MM.1S (cell line): ENCODE measurements at regions not wholly inside any gene's neighbourhood (a gene's known extent, or its start where the extent isn't known, plus 50 kb on each side); places are given as distances from the start of the nearest gene placed in this dataset.
A peak's percentile ranks its signal among the peaks of the same experiment; 100 is the strongest.

ENCODE experiments used
- DNase-seq: peaks from one replicate; pipeline ENCODE4 v3.0.0-alpha.2; 2015
- H2AFZ ChIP-seq: fragments of 300-600 bp; sonication (generic); 2 replicates; pipeline ENCODE4 v1.6.0; 2016; ENCODE audit warnings: antibody characterized with exemption, low read length
- H3F3A ChIP-seq: fragments of 300-600 bp; sonication (generic); 2 replicates; pipeline ENCODE4 v1.6.1; 2016; ENCODE audit warnings: mild to moderate bottlenecking, antibody characterized with exemption, low read length, moderate library complexity, mixed read lengths; ENCODE audit not compliant: insufficient read depth
- H3K27ac ChIP-seq: fragments of 300-600 bp; sonication (generic); 2 replicates; pipeline ENCODE4 v1.5.1; 2016; ENCODE audit warnings: mild to moderate bottlenecking, low read length
- H3K27me3 ChIP-seq: fragments of 300-600 bp; sonication (generic); replicated peaks from 2 replicates; pipeline ENCODE4 v1.6.0; 2016; ENCODE audit warnings: low read length; ENCODE audit not compliant: insufficient read depth
- H3K36me3 ChIP-seq: fragments of 300-600 bp; sonication (generic); replicated peaks from 2 replicates; pipeline ENCODE4 v1.6.1; 2016; ENCODE audit warnings: mild to moderate bottlenecking, low read length, mixed read lengths; ENCODE audit not compliant: insufficient read depth
- H3K4me1 ChIP-seq: fragments of 300-600 bp; sonication (generic); 2 replicates; pipeline ENCODE4 v1.6.1; 2016; ENCODE audit warnings: low read length, mixed read lengths
- H3K4me2 ChIP-seq: fragments of 300-600 bp; sonication (generic); 2 replicates; pipeline ENCODE4 v1.6.0; 2016; ENCODE audit warnings: low read depth, low read length
- H3K4me3 ChIP-seq: fragments of 300-600 bp; sonication (generic); 2 replicates; pipeline ENCODE4 v1.5.1; 2016; ENCODE audit warnings: low read length, mixed read lengths
- H3K79me2 ChIP-seq: fragments of 300-600 bp; sonication (generic); 2 replicates; pipeline ENCODE4 v1.6.1; 2016; ENCODE audit warnings: mixed run types, low read length, mixed read lengths
- H3K9ac ChIP-seq: fragments of 300-600 bp; sonication (generic); 2 replicates; pipeline ENCODE4 v1.6.1; 2016; ENCODE audit warnings: low read length, mixed read lengths
- H3K9me2 ChIP-seq: fragments of 300-600 bp; sonication (generic); replicated peaks from 2 replicates; pipeline ENCODE4 v1.6.1; 2016; ENCODE audit warnings: mild to moderate bottlenecking, low read length, mixed read lengths; ENCODE audit not compliant: insufficient read depth
- H3K9me3 ChIP-seq: fragments of 300-600 bp; sonication (generic); replicated peaks from 2 replicates; pipeline ENCODE4 v1.6.1; 2016; ENCODE audit warnings: mild to moderate bottlenecking, low read length, mixed read lengths; ENCODE audit not compliant: insufficient read depth
- H4K20me1 ChIP-seq: fragments of 300-600 bp; sonication (generic); 2 replicates; pipeline ENCODE4 v1.6.1; 2016; ENCODE audit warnings: mild to moderate bottlenecking, low read length, moderate library complexity, mixed read lengths; ENCODE audit not compliant: insufficient read depth
- CTCF ChIP-seq: fragments of 300-600 bp; sonication (generic); IDR thresholded peaks from 2 replicates; pipeline ENCODE4 v1.5.1; 2016; ENCODE audit warnings: antibody characterized with exemption, low read length, mixed read lengths
- EZH2 ChIP-seq: fragments of 300-600 bp; sonication (generic); optimal IDR thresholded peaks from 2 replicates; pipeline ENCODE3; 2017; ENCODE audit warnings: low read depth, mild to moderate bottlenecking, antibody characterized with exemption, low read length, mixed read lengths
- EZH2phosphoT487 ChIP-seq: fragments of 300-600 bp; sonication (generic); IDR thresholded peaks from 2 replicates; pipeline ENCODE4 v1.6.1; 2018; ENCODE audit warnings: antibody characterized with exemption, low read length

DNA sequence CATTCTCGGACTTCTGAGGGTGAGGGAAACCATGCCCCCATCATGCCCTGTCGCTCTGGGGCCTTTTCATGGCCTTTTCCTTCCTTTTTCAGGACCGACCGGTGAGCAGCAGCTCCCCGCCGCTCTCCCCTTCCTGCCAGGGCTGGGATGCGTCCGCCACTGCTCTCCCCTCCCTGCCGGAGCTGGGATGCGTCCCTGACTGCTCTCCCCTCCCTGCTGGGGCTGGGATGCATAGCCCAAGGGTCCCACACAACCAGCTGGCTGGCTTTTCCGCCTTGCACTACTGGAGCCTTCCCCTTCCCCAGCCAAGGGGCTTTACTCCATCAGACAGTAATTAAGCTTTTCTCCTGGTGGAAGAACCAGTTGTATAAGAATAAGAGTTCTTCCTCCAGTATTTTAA is 129.7 kb upstream of the COBL start:
- no peak overlapping the region for H2AFZ ChIP-seq
- no peaks in the 10 kb centered on the region for H3K79me2 ChIP-seq
- H3K9me2 ChIP-seq = no peaks in the 10 kb centered on the region
- H3K27me3 ChIP-seq = no peaks in the 10 kb centered on the region
- H3K9ac ChIP-seq = no peak overlapping the region
- no peaks in the 10 kb centered on the region for H3F3A ChIP-seq
- TF ChIP-seq CTCF (no peak), EZH2phosphoT487 (no peak), EZH2 (no peak)
- no peaks in the 10 kb centered on the region for H4K20me1 ChIP-seq
- H3K27ac ChIP-seq = no peak overlapping the region
- H3K9me3 ChIP-seq = no peaks in the 10 kb centered on the region
- no peak for DNase-seq
- no peak overlapping the region for H3K4me3 ChIP-seq
- H3K4me2 ChIP-seq = no peak overlapping the region
- H3K36me3 ChIP-seq = no peaks in the 10 kb centered on the region
- H3K4me1 ChIP-seq = no peaks in the 10 kb centered on the region

GRCh38 chr7:51444936-51445335 is 128.3 kb upstream of the COBL start:
- Histone ChIP-seq H3K79me2 (no peaks in the 10 kb centered on the region), H3K27me3 (no peaks in the 10 kb centered on the region), H2AFZ (no peak overlapping the region), H3K9ac (no peak overlapping the region), H3K9me3 (no peaks in the 10 kb centered on the region), H3K27ac (no peak overlapping the region), H3K4me3 (no peak overlapping the region), H3K4me2 (no peak overlapping the region), H3F3A (no peaks in the 10 kb centered on the region), H3K36me3 (no peaks in the 10 kb centered on the region), H3K9me2 (no peaks in the 10 kb centered on the region), H4K20me1 (no peaks in the 10 kb centered on the region), H3K4me1 (no peaks in the 10 kb centered on the region)
- DNase-seq = no peak
- TF ChIP-seq EZH2phosphoT487 = no peak
- no peak for TF ChIP-seq CTCF
- no peak for TF ChIP-seq EZH2

DNA sequence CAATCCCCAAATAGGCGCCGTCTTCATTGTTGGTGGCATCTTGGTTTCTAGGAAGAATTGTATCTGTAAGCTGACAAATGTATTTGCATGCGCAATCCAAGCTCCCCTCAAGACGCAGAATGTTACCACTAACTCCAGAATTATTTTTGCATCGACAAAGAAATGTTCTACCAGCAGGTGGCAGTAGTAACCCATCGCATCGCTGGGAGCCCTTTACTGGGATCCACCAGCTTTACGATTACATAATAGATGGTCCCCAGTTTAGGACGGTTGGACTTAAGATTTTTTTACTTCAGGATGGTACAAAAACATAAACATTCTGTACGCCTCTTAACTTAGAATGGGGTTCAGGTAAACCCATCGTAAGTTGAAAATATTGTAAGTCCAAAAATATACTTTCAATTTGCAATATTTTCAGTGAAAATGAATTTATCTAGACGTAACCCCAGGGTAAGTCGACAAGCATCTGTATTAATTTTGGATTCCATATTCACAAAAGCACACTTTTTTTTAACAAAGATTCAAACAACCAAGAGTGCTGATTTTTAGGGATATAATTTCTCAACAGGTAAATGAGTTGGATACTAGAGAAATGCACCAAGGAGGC is 114.0 kb upstream of the COBL start:
- Histone ChIP-seq H3K27me3 (no peaks in the 10 kb centered on the region), H3K9me2 (no peaks in the 10 kb centered on the region)
- TF ChIP-seq CTCF (peak; percentile 87), EZH2phosphoT487 (no peak)

More for the DNA sequence above, 114.0 kb upstream of the COBL start:
- Histone ChIP-seq H3K9me3 (no peaks in the 10 kb centered on the region), H3K27ac (no peak overlapping the region), H3K79me2 (no peaks in the 10 kb centered on the region), H3K9ac (no peak overlapping the region), H3K4me3 (peak overlapping the region; percentile 25; the same call in 1 of the 2 replicates), H4K20me1 (no peaks in the 10 kb centered on the region), H3F3A (no peaks in the 10 kb centered on the region), H3K4me1 (no peaks in the 10 kb centered on the region), H2AFZ (peak overlapping the region; percentile 29; the same call in 1 of the 2 replicates), H3K36me3 (no peaks in the 10 kb centered on the region), H3K4me2 (peak overlapping the region; percentile 55)
- peak; percentile 73 for DNase-seq
